Suppressor macrophage treated with lipopolysaccharide for 4 hours (primary cell): ENCODE measurements at regions not wholly inside any gene's neighbourhood (a gene's known extent, or its start where the extent isn't known, plus 50 kb on each side); places are given as distances from the start of the nearest gene placed in this dataset.
"Not testable (repeated sequence)": the region's sequence is repeated elsewhere in the genome, so short reads cannot be mapped to it uniquely, and the experiment has no call there.

Source experiments
- DNase-seq: peaks from one replicate; pipeline ENCODE4 v3.0.0-alpha.2; 2020

DNA sequence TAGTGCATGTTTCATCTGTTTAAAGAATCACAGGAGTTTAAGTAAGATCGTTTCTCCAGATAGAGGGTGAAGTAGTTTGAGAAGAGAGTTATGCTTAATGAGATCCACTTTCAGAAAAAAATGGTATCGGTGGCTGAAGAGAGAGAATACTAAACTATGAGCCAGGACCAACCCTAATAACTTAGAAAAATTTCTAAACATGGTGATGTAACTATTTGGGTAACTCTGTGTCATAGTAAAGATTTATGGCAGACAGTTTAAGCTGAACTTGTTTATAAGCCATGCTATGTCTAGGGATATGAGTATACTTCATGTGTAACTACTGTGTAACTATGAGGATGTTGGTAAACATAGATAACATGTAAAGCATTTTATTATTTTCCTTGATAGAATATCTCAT lies 489.5 kb downstream of the KCNJ2 start:
- DNase-seq = no peak

DNA sequence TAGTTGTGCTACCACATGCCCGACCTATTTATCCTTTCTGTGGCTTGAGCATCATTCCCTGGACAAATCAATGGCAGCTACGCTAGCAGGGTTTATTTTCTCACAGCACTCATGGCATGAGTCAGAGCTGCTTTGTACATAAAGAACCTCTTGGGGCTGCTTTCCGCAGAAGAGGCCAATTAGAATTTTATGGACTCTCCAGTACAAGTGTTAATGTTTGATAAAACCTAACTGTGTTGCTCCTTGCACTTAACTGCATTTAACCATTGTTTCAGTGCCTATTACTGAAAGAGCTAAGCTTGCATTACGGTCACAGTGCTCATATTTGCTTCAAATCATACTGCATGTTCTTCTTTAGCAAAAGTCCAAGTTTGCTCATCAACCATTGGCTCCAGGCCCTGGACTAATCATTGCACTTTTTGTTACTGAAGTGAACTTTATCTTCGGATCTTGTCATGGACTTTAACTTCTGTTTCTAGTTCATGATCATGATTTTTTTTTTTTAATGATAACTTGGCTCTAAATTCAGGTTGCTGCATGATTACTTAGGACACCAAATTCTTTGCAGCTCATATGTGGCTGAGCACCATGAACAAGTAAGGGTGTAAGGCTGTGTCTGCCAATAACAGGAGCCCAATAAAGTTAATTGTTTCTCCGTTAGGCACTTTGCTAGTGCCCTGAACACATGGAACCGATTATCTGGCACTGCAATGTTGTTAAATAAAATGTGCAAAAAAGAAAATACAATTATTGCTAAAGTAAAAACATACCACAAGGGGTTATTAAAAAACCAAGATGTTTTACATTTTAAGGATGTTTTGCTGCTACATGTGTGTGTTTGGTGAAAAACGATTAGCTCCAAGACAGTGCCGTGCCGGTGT lies 492.2 kb downstream of the KCNJ2 start:
- no peak for DNase-seq

DNA sequence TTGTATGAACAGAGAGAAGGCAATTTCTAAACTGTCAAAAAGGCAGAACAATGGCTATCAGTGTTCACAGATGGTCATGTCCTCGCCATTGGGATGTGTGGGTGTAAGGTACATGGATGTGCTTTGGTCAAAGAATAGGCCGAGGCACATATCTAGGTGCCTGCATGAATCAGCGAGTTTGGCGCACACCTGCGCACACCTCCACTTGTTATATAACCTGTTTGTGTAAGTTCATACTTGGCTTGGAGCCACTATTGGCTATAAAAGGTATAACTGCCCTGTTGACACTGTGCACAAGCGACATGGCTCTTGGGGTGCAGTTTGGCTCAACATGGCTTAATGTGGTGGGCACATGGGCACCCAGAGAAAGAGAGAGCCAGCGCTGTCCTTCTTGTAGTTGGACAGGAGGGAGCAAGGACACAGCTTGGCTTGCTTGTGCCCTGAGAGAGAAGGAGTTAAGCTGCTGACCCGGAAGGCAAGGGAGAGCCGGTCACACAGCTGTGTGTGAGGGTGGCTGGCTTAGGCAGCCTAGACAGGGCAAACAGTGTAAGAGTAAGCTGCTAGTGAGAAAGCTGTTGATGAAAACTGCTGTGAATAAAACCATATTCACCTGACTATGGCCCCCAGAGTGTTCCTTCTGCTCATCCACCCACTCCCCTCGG lies 499.1 kb downstream of the KCNJ2 start:
- no peak for DNase-seq

DNA sequence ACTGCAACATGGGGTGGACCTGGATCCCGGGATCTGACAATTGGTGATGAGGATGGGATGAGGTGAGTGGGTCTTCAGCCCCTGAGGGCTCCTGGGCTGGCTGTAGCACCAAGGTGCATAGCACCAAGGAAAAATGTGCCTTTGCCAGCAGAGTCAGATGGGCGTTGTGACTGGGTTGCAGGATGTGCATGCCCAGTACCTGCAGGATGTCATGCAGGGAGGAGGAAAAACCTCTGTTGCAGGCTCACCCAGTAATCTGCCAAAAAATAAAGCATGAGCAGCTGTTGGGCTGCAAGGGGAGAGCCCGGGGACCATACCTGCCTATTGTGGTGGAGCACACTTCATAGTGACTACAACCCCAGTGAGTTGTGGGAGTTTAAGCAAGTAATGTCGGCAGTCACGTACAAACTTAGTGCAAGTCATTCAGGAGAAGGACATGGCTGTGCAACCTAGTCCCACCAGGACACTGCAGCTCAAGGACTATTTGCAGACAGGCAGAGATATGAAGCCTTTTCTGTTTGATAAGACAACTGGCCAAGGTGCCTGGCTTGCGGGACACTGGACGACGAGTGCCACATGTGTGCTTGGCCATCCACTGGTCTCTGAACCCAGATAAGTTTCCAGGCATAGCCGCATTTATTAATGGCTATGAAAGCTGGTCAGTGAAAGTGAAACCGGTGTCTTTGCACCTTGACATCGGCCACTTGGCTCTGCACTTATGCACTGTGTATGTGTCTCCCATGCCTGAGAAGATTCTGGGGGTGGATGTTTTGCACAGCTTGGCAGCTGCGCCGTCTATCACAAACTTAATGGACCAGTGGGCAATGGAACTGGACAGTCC lies 499.8 kb downstream of the KCNJ2 start:
- no peak for DNase-seq

DNA sequence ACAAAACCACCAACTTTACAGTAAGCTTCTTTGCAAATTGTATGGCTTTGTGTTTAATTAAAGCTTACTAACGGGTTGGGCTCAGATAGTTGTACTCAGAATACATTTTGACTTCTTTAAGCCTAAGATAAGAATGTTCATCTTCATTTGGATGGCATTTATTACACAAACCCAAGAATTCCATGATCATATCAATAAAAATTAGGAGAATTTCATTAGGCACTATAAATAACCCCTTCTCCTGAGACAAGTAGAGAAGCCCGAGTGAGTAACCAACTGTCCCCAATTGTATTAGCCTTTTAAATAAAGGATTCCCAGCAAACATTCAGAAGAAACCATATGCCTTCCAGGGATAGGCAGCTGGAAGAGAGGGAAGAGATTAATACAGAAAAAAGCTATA lies 504.7 kb downstream of the KCNJ2 start:
- no peak for DNase-seq

DNA sequence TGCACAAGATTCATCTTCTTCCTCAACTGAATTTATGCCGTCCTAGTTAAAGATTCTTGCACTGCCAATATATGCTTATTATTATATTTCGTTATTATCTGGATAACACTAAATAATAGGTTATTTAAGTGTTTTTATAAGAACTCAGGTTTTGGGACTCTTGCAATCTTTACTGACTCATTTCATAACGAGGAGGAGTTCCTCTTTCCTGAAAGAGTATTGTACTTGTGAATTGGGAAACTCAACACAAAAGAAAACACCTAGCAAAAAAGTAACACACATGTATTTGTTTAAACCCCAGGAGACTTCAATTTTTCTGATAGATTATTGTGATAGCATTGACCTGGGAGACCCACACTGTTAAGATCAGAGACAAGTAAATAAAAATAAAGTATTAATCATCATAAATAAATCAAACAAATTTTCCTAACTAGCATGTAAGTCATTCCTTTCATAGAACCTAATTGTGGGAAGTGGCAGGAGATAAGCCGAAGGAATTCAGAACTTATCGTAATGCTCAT lies 505.8 kb downstream of the KCNJ2 start:
- DNase-seq = peak; percentile 23

DNA sequence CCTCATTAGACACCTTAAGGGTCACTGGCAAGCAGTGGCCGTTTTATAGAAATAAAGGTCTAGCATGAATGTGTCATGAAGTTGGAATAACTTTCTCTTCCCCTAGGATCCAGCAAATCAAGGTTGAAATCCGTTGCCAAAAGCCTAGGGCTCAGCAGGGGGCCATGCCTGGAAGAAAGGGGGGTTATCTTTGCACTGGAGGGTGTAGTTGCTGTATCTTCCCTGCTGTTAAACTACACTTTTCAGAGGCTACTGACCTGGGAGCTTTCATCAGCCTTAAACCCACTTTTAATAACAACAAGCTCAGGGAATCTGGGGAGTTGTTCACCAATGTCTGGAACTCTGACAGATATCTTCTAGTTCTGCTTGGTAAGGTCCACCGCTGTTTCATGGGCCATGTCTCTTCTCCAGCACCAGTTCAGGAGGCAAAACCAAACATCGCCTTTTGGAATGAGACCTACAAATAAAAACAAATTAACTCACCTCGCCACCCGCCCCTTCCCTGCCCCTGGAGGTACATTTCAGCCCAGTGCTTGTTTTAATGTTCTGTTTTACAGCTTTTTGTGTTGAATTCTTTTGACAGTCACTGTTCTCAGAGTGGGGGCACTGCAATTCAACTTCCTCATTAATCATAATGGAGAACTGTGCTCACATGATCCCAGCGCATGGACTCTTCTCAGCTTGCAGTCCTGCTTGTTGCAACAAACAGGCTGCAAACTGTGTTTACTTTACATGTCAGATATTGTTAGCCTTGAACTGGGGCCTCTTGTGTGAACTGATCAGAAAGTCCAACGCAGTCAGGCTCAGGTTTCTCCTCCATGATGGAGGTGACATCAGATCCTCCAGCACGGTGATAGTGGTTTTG lies 508.7 kb downstream of the KCNJ2 start:
- peak; percentile 13 for DNase-seq

DNA sequence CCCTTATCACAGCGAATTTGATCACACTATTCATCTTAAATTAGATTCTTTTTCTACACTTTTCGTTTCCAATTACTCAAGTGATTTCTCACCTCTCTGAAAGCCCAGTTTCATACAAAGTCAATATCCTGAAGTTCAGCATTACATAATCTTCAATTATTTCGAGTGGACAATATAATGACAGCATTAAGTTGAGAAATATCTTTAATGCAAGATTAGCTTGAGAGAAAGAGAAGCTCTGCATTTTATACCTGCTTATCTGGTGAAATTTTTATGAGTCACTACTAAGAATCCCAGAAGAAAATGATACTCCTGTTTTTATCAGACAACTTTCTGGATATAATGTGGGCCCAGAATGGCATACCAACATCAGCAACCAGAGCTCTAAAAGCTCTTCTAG lies 509.6 kb downstream of the KCNJ2 start:
- no peak for DNase-seq

DNA sequence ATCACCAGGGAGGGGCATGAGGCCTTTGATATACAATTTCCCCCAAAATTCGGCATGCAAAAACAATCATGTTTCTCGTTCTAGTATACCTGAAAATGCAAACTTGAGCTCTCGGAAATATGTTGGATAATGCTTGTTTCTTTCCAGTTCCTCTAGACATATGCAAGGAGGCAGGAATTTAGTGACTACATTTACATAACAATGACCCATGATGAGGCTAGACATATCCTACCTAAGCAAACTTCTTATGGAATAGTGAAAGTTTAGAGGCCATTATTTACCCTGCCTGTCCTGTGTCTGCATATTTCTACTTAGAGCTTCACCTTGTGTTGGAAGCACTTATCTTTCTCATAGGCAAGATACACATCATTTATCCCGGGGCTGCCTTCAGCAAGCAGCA lies 514.6 kb downstream of the KCNJ2 start:
- DNase-seq = no peak

DNA sequence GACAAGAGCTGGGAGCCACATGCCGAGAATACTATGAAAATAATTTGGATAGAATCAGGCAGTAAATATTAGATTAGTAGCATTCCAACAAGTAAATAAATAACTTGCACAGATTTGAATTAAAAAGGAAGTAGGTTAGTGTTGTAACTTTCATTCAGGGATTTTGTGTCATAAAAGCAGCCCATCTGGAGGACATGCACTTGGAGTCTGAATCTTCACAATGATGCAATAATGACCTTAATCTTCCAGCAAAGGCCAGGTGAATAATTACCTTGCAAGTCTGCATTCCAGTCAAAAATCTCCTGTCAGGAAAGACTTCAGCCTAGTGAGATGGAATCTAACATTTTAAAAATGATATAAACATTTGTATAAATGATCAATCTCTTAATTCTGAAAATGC lies 518.1 kb downstream of the KCNJ2 start:
- no peak for DNase-seq

DNA sequence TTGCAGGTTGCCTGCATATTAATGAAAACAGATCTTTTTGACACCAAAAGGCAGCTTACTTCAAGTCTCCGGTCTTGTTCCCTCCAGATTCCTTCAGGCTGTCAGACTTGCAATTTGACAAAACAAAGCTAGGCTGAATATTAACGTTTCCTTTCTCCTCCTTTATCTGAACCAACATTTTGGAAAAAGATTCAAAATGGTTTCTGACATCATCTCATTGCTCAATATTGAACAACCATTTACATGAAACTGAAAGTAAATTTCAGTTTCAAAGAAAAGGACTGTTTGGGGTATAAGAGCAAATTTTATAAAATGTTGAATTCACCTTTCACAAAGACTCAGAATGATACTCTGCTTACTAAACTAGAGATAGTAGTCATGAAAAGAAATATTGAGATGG lies 521.8 kb downstream of the KCNJ2 start:
- DNase-seq = peak; percentile 9

DNA sequence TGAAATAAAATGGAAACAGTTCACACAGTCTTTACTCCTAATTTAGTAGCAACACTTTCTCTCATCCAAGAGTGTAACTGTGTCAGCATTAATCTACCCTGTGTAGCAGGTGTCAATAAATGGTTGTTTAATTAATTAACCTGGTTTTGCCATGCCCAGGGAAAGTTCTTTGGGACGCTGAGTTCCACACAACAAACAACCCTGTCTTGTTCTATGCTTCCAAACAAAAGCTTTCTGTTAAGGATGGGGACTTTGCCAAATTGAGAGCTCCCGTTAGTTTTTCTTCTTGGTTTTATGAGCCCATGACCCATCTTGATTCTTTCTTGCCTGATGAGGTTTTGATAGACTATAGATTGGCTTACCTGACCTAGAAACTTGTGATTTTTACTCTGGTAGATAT lies 530.1 kb downstream of the KCNJ2 start:
- no peak for DNase-seq

DNA sequence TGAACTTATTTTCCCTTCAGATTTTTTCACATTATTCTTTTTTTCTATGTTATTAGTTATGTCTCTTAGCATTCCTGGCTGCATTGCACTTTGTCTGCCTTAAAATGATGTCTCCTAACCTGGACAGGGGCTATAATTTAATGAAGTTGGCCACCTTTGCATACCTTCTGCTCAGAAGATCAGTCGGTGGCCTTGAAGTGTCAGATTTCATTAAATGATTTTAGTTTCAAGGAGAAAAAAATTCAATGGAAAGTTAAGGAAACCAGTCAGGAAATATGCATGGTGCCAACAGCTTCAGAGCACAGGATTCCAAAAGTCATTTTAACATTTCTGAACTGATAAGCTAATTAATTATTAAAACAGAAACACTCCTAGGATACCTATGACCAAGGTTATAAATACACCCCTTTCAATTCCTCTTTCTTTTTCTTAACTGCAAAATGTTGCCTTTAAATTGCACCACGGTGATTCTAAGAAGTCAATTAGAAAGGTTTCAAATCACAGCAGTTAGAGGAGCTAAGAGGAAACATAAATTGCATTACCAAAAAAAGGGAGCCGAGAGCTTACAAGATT lies 533.4 kb downstream of the KCNJ2 start:
- no peak for DNase-seq

DNA sequence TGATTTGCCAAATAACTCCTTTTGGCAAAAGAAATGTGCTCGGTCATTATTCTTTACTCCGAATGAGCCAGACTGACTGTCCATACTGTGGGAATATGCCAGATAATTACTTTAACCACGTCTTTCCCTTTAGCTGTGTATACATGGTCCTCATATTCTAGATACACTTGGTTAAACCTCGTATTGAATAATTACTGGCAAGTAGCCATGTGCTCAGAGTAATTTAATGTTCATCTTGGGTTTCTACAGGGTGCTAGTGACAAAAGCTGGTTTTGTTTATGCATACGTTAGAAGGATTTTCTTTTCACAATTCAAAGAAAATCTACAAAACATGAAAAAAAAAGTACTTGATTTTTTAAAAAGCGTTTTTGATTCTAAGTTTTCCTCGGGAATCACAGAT lies 540.3 kb downstream of the KCNJ2 start:
- DNase-seq = no peak

DNA sequence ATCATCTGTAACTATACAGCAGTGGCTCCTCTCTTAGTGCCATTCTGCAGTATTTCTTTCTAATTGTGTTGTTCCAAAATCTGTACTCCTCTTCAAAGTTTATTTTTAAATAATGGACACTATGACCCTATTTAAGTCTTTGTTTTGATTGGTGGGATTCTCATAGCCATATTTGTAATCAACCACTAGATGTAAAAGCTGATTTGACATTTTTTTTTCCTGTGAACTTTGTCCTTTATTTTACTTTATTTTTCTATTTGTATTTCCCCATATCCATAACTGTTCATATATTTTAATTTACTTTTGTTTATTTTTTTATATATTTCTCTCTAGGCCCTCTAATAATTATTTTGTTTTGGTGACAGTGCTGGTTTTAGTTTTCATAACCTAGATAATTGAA lies 544.4 kb downstream of the KCNJ2 start:
- no peak for DNase-seq

DNA sequence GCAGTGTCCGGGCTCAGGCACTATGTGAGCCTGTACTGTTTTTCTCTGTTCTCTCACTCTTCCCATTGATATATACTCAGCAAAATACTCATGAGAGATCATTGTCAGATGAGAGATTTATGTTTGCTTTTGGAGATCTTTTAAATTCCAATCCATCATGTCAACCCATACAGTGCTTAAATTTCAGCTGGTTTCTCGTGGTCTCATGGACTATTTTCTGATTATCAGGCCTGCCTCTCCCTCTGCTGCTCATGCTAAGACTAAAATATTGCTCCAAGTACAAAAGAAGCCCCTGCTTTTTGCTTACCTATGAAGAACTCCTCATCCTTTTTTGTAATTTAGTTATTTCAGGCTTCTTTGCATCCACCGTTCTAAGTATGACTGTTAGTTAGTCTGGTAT lies 547.2 kb downstream of the KCNJ2 start:
- no peak for DNase-seq

DNA sequence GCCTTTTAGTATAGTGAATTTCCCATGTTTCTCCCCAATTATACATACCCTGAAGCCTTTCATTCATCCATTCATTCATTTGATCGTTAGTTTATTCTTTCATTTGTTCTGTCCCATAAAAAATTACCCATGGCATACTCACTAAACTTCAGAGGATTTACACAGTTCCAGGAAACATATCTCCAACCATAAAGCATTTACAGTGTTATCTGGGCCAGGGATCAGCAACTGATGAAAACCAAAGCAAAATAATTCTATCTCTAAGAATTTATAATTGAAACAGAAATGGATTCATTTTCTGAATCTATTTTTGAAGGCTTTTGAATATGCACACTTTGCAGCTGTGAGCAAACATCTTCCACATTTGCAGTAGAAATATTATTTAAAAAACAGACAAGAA lies 547.7 kb downstream of the KCNJ2 start:
- no peak for DNase-seq

DNA sequence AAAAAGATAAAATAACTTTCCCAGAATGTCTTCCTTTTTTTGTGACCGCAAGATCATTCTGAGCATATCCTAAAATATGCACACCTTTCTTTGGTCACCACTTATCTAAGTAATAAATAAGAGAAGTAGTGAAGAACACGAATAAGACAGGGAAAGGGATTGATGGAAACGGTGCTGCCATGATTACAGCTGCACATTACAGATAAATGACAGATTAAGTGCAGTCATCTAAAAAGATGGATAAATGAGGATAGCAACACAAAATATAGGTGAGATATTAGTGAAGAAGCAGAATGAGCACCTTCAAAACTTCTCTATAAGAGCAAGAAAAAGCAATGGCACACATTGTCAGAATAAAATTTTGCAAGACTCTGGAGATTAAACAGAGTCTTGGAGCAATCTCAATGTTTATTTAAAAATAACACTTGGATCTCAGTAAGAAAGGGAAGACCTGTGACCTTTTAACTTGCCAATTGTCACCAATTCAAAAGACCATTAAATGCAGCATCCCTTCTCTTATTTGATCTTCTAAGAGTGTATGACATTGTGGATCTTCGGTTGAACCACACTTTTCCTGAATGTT lies 567.1 kb downstream of the KCNJ2 start:
- DNase-seq = no peak

DNA sequence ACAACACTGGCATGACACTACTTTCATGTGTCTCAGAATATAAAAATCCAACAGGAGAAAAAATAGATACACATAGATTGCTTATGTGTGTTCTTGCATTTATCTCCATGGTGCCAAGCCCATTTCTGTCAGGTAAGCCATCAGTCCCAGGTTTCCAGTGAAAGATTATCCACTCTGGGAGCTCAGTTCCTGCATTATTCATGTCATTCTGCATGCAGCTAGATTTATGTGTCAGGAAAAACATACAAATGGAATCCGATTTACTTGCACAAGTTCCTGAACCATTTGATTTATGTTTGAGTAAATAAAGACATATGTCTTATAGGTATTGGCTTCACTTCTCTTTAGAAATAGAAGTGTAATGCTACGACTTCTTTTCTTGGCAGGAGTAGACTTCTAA lies 569.7 kb downstream of the KCNJ2 start:
- no peak for DNase-seq

DNA sequence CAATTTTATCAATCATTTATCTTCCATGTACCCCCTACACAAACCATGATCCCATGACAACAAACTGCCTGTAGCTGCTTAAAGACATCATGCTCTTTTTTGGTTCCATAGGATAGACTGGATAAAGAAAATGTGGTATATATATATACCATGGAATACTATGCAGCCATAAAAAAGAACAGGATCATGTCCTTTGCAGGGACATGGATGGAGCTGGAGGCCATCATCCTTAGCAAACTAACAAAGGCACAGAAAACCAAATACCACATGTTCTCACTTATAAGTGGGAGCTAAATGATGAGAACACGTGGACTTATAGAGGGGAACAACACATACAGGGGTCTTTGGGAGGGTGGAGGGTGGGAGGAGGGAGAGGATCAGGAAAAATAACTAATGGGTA lies 577.2 kb downstream of the KCNJ2 start:
- DNase-seq = not testable (repeated sequence)

DNA sequence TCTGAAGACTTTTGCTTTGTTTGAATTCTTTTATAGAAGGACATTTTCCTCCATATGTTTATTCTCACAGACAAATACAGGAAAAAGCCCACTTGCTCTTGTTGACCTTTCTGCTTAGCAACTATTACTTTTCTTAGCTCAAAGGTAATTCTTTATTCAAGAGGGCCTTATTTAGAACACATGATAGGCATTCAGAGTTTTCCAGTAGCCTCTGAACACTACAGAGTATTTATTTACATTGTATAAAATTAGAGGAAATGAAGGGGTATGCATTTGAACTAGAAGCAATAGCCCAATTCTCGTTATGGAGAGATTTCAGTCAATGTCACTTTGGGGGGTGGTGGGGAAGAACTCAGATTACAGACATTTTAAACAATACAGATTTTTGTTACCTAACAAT lies 581.7 kb downstream of the KCNJ2 start:
- DNase-seq = no peak

DNA sequence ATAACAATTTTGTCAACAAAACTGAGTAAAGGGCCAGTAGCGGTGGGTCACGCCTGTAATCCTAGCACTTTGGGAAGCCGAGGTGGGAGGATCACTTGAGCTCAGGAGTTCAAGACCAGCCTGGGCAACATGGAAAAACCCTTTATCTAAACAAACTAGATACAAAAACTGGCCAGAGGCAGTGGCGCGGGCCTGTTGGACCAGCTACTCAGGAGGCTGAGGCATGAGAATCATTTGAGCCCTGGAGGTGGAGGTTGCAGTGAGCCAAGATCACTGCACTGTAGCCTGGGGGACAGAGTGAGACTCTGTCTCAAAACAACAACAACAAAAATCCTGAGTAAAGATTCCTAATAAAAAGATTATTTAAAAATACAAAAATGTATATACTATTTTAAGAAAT lies 583.1 kb downstream of the KCNJ2 start:
- not testable (repeated sequence) for DNase-seq
